HUDEP-2 (cell line): ENCODE measurements at regions not wholly inside any gene's neighbourhood (a gene's known extent, or its start where the extent isn't known, plus 50 kb on each side); places are given as distances from the start of the nearest gene placed in this dataset.
"Not testable (repeated sequence)": the region's sequence is repeated elsewhere in the genome, so short reads cannot be mapped to it uniquely, and the experiment has no call there.

Source experiments
- DNase-seq, 76 experiments: peaks; one replicate each; lab custom pipeline; 2025; ENCODE audit not compliant: unreplicated experiment in 76 of 76; lab: John Stamatoyannopoulos, UW

DNA sequence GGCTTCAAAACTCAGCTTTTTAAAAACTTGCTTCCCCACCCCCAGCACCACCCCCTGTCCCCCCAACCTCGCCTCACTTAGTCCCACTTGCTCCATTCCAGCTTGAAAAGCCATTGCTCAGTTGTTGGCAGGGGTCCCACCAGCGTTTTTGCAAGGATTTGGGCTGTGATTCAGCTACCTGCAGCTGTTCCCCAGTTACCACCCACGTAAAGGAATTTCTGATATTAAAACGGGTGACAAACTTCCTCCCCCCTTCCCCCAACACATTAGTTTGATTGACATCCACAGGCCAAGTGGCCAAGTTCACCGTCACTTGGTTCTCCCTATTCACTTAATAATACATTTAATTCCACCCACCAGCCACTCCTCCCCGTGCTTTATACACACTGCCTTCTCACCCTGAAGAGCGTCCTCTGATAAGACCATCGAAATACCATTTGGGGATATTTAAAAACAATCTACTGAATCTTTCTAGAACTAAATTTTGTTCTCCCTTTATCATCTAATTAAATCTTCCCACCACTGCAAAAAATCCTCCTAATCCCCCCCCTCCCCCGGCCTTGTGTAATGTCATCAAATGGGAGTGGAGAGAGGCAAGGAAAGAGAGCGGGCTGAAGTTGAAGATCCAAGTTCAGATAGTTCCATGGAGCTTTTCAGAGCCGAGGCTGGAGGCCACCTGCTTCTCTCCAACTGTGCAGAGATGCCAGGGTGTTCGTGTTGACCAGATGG, 55.1 kb downstream of the SOX9 start:
- DNase-seq = no peak

DNA sequence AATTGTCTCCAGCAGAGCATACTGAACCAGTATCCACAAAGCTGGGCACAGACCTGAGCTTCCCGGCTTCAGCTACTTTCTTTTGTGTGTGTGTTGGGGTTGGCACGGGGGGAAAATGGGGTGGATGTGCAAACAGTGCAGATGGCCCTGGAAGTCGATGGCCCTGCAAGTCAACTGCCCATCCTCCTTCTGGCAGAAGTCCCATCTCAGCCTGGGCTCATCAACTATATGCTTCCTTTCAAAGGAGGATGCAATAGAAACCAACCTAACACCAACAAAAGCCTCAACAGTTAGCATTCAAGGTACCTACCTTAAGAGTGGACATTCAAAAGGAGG, 55.7 kb downstream of the SOX9 start:
- no peak for DNase-seq

DNA sequence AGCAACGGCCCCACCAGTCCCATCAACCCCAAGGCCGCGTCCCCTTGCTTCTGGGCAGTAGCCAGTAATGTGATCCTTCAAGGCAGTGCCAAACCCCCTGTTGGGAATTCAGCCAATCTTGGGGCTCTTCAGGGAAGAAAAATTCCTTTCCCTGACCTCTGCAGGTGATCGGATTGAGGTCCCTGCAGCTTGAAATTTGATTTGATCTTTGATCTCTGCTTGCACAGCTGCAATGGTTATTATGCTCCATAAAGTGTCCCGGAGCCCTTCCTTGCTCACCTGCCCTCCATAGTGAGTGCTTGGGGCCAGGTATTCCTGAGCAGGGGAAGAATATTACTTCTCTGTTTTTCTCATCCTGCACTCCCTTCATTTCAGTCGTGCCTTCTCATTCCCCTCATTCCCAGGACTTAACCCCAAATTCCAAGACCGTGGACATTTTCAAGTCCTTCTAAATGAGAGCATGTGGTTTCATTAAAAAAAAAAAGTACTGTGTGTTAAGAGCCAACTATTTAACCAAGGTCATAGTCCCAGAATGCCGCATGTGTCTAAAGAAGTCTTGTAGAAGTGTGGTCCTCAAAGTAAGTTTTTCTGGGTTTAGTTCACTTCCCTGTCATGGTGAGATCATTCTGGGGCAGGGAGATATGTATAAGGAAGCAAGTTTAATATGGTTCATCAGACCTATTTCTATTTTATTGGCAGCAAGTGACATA, 56.3 kb downstream of the SOX9 start:
- DNase-seq = no peak

- DNase-seq = no peak
These were observed 56.9 kb downstream of the SOX9 start for GRCh38 chr17:72177738-72178137.

DNA sequence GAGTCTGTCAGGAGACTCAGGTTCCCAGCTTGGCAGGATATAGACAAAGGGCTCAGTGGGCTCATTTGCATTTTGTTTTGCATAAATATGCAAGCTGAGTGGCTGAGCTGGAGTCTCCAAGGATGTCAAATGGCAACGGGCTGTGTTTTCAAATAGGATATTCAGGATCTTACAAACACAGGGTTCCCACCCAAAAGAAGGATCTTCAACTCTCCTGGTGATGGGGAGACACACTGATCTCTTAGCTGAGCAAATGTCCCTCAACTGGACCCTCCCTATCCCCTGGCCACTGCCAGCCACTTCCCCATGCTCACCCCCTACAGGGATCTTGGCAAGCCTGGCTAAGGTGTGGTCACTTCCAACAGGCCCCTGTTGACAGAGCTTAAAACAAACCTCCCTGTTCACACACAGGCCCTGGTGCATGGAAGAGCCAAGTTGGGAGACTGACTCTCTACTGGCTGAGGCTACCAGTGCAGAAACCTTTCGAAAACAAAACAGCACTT, 61.6 kb downstream of the SOX9 start:
- DNase-seq = no peak

DNA sequence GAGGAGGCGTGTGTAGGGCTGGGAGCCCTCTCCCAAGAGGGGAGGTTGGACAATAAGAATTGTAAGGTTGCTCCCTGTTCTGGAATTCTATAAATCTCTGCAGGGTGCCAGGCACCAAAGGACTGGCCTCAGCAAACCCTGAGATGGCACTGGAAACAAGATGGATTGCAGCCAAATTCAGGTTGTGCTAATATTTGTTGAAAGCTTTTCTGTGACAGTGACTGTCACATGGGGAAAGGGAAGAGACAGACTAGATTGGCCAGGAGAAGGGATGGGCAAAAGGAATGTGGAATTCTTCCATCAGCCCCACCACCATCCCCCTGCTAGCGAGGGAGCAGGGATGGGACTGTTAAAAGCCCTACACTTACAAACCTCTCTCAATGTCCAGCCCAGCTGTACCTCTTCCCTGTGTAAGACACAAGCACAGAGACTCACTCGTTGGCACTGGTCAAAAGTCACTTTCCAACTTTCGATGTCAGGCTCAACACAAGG, 62.4 kb downstream of the SOX9 start:
- DNase-seq = no peak

DNA sequence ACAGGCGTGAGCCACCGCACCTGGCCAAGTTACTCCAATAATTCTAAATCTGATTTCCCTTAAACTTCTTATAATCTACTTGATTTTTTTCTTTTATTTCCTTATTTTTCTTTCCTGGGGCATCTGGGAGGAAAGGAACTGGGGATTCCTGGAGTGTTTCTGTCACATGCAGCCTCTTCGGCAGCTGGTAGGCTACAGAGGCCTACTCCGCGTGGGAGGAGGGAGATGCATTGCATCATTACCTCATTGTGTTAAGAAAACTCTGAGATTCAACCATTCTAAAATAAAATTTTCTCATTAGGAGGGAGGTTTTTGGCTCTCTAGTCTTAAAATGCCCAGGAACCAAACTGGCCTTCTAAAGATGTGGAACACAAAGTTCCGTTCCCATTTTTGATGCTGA, 64.0 kb downstream of the SOX9 start:
- no peak for DNase-seq

DNA sequence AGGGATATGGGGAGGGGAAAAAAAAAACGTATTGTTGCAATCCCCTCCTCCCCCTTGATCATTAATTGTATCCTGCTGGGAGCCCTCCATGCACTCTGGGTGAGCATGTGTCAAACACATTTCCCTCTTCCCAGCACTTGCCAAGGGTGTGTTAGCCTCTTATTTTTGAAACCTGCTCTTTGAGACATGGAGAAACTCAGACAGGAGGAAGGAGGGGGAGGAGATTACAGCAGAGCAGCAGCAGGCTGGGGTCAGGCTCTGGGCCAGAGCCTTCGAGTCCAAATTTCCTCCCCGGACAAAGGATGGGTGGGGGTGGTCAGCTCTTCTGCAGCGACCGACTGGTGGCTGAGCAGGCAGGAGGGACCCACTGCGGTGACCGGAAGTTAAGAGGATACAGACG, 64.7 kb downstream of the SOX9 start:
- no peak for DNase-seq

GRCh38 chr17:72187556-72187955, 66.7 kb downstream of the SOX9 start:
- DNase-seq = no peak

- DNase-seq = no peak
These were observed 68.0 kb downstream of the SOX9 start for GRCh38 chr17:72188801-72189200.

GRCh38 chr17:72189768-72190593, 69.2 kb downstream of the SOX9 start:
- DNase-seq = no peak

DNA sequence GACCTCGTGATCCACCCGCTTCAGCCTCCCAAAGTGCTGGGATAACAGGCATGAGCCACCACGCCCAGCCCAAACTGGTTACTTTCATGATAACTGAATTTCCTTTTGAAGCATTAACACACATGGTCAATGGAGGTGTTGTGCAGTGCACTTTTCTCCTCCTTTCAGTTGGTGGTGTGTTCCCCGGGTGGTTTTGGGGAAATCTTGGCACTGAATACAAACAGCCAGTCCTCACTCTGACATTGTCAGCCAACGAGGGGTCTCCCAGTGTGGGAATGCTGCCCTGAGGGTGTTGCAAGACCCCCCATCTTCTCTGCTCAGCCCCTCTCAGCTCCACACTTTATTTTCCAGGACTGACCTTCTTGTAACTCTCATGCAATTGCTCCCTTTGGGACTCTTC, 70.5 kb downstream of the SOX9 start:
- no peak for DNase-seq

DNA sequence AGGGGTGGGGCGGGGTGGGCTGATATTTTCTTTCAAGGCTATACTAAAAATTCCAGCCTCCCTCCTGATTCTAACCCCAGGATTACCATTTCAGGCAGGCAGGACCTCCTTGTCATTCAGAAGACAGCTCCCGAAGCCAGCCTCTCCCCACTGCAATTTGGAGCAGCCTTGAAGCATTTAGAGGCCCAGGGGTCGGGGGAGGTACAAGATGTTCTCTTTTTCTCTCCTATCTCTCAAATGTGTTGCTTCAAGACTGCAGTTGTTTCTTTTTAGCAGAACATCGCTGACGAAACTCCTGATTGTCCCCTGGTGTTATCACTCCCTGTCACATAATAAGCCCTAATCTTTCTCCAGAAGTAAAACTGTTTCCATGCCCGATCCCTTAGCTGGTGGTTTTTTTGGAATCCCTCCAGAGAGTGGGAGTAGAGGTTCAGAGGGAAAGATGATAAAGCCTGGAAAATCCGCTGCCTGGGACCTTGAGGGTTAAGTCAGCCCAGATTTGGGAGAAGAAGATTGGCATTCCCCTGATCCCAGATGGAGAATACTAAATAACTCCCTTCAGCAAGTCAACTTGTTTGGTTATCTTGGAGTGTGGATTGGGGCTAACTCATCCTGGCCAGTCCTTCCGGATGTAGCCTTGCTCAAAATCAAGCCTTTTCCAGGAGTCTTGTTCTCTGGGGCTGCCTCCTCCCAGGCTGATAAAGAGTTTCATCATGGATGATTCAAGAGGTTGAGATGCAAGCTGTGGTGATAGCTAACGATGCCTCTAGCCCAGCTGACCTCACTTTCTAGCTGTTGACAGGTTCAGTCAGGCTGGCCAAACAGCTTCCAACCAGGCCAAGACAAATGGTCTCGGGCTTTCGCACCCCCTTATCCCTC, 71.3 kb downstream of the SOX9 start:
- DNase-seq = no peak

DNA sequence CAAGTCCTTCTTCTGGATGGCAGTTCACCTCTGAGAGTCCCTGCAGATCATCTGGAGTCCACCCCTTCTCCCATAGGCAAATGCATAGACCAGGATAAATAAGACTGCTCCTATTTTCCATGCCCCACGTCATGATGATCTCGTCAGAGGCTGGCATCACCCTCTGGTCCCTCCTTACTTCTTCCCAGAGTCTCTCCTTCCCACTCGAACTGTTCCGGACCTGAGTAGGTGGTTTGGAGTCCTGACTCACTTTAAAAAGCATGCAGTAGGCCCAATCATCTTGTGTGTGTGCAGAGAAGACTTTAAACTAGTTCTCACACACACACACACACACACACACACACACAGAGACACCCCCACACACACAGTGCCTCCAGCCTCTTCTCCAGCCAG, 72.0 kb downstream of the SOX9 start:
- no peak for DNase-seq

DNA sequence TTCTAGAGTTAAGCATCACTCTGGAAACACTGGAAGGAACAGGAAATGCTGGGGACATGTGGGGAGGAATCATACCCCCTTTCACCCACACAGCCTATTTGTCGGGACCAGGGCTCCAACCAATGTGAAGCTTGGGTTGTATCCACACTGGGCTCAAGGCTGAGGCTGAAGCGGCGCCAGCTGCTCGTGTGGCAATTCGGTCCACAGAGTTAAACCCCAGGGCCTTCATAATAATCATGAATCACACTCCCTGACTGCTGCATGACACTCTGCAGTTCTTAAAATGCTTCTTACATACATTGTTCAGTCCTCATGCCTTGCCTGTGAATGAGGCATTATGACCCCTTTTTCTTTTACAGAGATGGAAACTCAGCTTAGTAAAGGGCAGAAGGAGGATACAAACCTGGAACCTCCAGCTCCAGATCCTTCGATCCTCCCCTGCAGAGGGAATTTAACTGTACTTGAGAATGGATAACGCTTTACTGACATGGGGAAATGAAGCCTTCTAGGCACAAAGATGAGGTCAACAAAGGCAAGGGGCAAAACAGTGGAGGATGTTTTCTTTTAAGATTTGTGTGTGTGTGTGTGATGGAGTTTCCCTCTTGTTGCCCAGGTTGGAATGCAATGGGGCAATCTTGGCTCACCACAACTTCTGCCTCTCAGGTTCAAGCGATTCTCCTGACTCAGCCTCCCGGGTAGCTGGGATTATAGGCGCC, 72.7 kb downstream of the SOX9 start:
- no peak for DNase-seq

- DNase-seq = not testable (repeated sequence)
These were observed 73.3 kb downstream of the SOX9 start for GRCh38 chr17:72194107-72194440.

- DNase-seq = no peak
These were observed 78.4 kb downstream of the SOX9 start for GRCh38 chr17:72199256-72199655.

GRCh38 chr17:72204742-72205141, 83.9 kb downstream of the SOX9 start:
- no peak for DNase-seq

- no peak for DNase-seq
These were observed 84.5 kb downstream of the SOX9 start for GRCh38 chr17:72205357-72205756.

GRCh38 chr17:72205822-72206221, 85.0 kb downstream of the SOX9 start:
- DNase-seq = no peak
